ENCODE measurements at regions not wholly inside any gene's neighbourhood (a gene's known extent, or its start where the extent isn't known, plus 50 kb on each side); places are given as distances from the start of the nearest gene placed in this dataset.

DNA sequence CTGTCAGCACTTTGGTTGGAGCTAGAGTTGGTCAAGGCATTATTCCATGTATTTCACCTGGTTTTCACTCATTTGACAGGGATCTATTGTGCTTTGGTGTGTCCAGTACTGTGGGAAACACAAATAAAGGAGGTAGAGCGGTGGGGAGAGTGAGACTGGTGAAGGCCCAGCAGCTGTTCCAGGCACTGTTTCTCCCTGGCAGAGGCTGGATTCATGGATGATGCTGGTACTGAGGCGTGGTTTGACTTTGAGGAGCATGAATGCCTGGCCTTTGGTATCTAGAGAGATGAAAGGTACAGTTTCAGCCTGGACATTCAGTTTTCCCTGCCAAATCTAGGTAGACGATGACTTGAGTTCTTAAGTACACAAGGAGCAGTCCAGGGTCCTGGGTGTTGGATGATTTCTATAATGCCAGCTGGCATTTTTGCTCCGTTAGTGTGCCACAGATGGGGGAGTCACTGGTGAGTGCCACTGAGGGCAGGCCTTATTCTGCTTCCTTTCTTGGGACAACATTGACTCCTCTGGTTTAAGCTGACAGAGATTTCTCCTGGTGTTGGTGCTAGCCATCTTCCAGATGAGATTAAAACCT lies 162.2 kb upstream of the BMPER start:
- Mint-ChIP-seq H3K27ac (peak overlapping the region; percentile 35 to 70), H3K27me3 (no peaks in the 10 kb centered on the region), H3K4me1 (ENCODE audit: low read depth in 2 of 2) (peaks cover 25 to 40% of the 10 kb centered on the region in 2 donors), H3K36me3 (no peaks in the 10 kb centered on the region), H3K9me3 (no peaks in the 10 kb centered on the region), H3K4me3 (no peak overlapping the region)
- DNase-seq (ENCODE audit: low spot score), result no peak
- peak in 1 of 2 donors; percentile 13 for ATAC-seq

DNA sequence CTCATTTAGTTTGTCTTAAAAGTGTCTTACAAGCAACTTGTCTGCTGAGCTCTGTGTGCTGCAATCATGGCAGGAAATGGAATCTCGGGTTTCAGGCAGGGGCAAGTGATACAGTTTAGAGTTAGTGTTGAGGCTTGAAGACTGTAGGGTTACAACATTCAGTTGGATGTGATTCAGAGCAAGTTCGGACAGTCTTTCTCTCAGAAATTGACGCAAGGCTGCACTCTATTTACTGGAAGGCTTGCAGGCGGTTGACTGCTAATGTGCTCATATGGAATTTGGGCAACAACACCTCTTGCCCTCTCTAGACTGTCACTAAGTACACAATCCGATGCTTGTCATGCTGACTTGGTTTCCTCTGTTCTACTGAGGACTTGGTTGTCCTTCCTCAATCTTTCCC lies 161.7 kb upstream of the BMPER start:
- no peaks in the 10 kb centered on the region for H3K9me3 Mint-ChIP-seq
- peaks cover 22 to 35% of the 10 kb centered on the region in 2 donors for H3K4me1 Mint-ChIP-seq (ENCODE audit: low read depth in 2 of 2)
- ATAC-seq, result peak; percentile 48 to 66
- H3K4me3 Mint-ChIP-seq, result peak overlapping the region; percentile 36
- H3K27me3 Mint-ChIP-seq, result peaks cover 0 to under 1% of the 10 kb centered on the region in 2 donors
- no peak for DNase-seq (ENCODE audit: low spot score)
- peak overlapping the region; percentile 30 to 35 for H3K27ac Mint-ChIP-seq
- H3K36me3 Mint-ChIP-seq, result no peaks in the 10 kb centered on the region

DNA sequence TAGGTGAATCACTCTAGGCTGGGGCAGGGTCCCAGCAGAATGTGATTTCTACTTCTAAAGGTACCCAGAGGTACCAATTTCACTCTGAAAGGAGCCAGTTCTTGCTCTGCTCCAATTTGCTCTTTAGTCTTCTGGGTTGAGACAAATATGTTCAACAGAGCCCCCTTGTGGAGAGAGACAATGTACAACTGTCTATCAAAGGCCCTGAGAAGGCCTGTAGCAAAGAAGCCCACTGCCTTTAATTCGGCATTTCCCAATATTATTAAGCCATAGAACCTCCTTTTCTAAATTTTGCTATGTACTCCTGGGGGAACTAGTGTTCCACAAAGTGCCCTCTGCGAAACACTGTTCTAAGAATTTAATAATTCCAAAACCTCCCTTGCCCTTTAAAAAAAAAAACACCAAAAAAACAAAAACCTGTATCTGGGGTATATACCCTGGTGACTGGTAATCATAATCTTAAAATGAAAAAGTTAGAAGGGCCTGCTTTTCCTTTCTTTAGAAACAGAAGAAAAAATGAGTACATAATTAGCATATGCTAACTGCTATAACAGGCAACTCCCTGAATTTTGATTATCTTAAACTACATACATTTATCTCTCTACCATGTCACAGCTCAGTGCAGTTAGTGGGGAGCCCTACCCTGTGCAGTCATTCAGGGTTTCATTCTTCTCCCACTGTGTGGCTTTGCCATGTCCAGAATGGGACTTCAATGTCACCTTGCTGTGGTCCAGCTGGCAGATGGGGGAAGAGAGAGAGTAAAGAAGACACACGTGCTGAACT lies 160.9 kb upstream of the BMPER start:
- DNase-seq (ENCODE audit: low spot score) (no peak), ATAC-seq (peak in 1 of 2 donors; percentile 62)
- H3K27me3 Mint-ChIP-seq, result peaks cover 0 to 3% of the 10 kb centered on the region in 2 donors
- H3K4me3 Mint-ChIP-seq, result no peak overlapping the region
- peaks cover 22 to 29% of the 10 kb centered on the region in 2 donors for H3K4me1 Mint-ChIP-seq (ENCODE audit: low read depth in 2 of 2)
- H3K27ac Mint-ChIP-seq, result peak overlapping the region; percentile 30 to 35
- no peaks in the 10 kb centered on the region for H3K36me3 Mint-ChIP-seq
- H3K9me3 Mint-ChIP-seq, result no peaks in the 10 kb centered on the region

GRCh38 chr7:33745934-33746333 lies 159.4 kb upstream of the BMPER start:
- Mint-ChIP-seq H3K4me3 (no peak overlapping the region), H3K36me3 (no peaks in the 10 kb centered on the region), H3K9me3 (no peaks in the 10 kb centered on the region), H3K4me1 (ENCODE audit: low read depth in 2 of 2) (peaks cover 22 to 33% of the 10 kb centered on the region in 2 donors), H3K27me3 (peaks cover 0 to 3% of the 10 kb centered on the region in 2 donors), H3K27ac (no peak overlapping the region)
- no peak for DNase-seq (ENCODE audit: low spot score)
- no peak for ATAC-seq

DNA sequence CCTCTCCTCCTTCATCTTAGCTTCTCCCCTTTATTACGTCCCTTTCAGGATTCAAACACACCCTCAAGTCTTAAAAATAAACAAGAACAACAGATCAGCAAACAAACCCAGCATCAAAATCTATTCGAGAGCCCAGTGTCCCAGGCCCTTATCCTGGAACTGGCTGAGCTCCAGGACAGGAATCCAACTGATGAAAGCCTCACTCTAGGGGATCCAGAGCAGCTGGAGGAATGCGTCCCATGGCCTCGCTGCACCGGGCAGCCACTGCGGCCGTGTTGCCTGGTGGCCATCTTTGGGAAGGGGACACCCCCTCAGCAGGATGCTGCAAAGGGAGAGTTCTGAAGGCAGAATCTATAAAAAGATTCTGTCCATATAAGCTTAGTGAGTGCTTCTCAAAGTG lies 156.5 kb upstream of the BMPER start:
- Mint-ChIP-seq H3K4me3 (no peak overlapping the region), H3K9me3 (no peaks in the 10 kb centered on the region), H3K27ac (no peak overlapping the region), H3K4me1 (ENCODE audit: low read depth in 2 of 2) (peaks cover 3 to 16% of the 10 kb centered on the region in 2 donors), H3K27me3 (peaks cover 0 to 3% of the 10 kb centered on the region in 2 donors), H3K36me3 (no peaks in the 10 kb centered on the region)
- ATAC-seq (no peak), DNase-seq (ENCODE audit: low spot score) (no peak)

DNA sequence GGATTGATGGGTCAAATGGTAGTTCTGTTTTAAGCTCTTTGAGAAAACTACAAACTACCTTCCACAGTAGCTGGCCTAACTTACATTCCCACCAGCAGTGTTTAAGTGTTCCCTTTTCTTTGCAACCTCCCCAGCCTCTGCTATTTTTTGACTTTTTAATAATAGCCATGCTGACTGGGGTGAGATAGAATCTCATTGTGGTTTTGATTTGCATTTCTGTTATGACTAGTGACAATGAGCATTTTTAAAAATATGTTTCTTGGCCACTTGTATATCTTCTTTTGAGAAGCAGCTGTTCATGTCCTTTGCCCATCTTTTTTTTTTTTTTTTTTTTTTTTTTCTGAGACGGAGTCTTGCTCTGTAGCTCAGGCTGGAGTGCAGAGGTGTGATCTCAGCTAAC lies 155.2 kb upstream of the BMPER start:
- Mint-ChIP-seq H3K36me3 (no peaks in the 10 kb centered on the region), H3K4me1 (ENCODE audit: low read depth in 2 of 2) (peaks cover 0 to 11% of the 10 kb centered on the region in 2 donors), H3K27me3 (peaks cover 0 to 3% of the 10 kb centered on the region in 2 donors), H3K27ac (no peak overlapping the region), H3K4me3 (no peak overlapping the region), H3K9me3 (no peaks in the 10 kb centered on the region)
- DNase-seq (ENCODE audit: low spot score) (no peak), ATAC-seq (no peak)

DNA sequence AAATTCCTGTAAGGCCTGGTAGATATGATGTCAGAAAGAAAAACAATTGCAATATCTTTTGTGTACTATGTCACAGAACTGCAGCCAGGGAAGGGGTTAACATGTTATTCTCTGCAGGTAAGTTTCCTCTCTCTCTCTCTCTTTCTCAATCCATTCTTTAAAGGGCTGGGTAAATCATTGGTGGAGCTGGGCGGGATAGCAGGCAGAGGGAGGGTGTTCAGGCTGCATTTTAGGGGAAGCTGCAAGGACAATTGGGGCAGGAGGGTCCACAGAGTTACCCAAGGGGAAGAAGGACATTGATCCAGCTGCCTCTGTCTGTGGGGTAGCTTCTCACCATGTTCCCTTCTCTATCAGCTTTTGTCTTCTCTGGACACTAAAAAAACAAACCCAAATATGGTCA lies 153.9 kb upstream of the BMPER start:
- DNase-seq (ENCODE audit: low spot score) (no peak), ATAC-seq (no peak)
- Mint-ChIP-seq H3K4me1 (ENCODE audit: low read depth in 2 of 2) (peaks cover 0 to 11% of the 10 kb centered on the region in 2 donors), H3K27ac (no peak overlapping the region), H3K36me3 (no peaks in the 10 kb centered on the region), H3K27me3 (peaks cover 0 to 3% of the 10 kb centered on the region in 2 donors), H3K9me3 (no peaks in the 10 kb centered on the region), H3K4me3 (no peak overlapping the region)

- Mint-ChIP-seq H3K36me3 (no peaks in the 10 kb centered on the region), H3K27ac (no peak overlapping the region)
These were observed 151.3 kb upstream of the BMPER start for GRCh38 chr7:33753881-33754525.

GRCh38 chr7:33754933-33755928 lies 150.1 kb upstream of the BMPER start:
- ATAC-seq (no peak), DNase-seq (ENCODE audit: low spot score) (no peak)
- Mint-ChIP-seq H3K4me1 (ENCODE audit: low read depth in 2 of 2) (peaks cover 0 to 11% of the 10 kb centered on the region in 2 donors), H3K4me3 (no peak overlapping the region), H3K27me3 (no peaks in the 10 kb centered on the region), H3K9me3 (no peaks in the 10 kb centered on the region), H3K27ac (no peak overlapping the region), H3K36me3 (no peaks in the 10 kb centered on the region)

More at GRCh38 chr7:33753881-33754525, 151.3 kb upstream of the BMPER start:
- peaks cover 0 to 11% of the 10 kb centered on the region in 2 donors for H3K4me1 Mint-ChIP-seq (ENCODE audit: low read depth in 2 of 2)
- no peak for DNase-seq (ENCODE audit: low spot score)
- no peaks in the 10 kb centered on the region for H3K9me3 Mint-ChIP-seq
- no peak for ATAC-seq
- H3K4me3 Mint-ChIP-seq, result no peak overlapping the region
- no peaks in the 10 kb centered on the region for H3K27me3 Mint-ChIP-seq

- DNase-seq (ENCODE audit: low spot score), result no peak
- Mint-ChIP-seq H3K4me1 (ENCODE audit: low read depth in 2 of 2) (peaks cover 0 to 4% of the 10 kb centered on the region in 2 donors), H3K4me3 (no peak overlapping the region)
These were observed 148.3 kb upstream of the BMPER start for GRCh38 chr7:33757050-33757449.

DNA sequence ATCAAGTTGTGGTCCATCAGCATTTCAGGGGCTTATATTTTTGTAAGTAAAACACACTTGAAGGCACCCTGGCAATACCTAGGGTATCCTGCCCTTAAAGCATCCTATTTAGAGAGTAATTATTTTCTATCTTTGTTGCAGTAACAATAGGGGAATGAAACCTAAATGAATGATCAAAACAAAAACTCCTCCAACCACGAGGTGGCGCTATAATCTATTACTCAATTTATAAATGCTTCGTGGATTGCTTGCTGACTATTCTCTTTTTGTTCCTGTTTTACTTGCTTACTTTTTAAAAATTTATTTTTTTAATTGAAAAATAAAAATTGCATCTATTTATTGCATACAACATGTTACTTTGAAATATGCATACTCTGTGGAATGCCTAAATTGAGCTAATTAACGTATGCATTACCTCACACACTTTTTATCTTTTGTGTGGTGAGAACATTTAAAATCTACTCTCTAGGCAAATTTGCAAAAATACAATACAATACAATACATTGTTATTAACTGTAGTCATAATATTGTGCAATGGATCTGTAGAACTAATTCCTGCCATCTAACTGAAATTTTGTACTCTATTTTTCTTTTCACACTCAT lies 147.7 kb upstream of the BMPER start:
- H3K36me3 Mint-ChIP-seq, result no peaks in the 10 kb centered on the region

More at GRCh38 chr7:33757050-33757449, 148.3 kb upstream of the BMPER start:
- no peak for ATAC-seq
- Mint-ChIP-seq H3K9me3 (no peaks in the 10 kb centered on the region), H3K27me3 (no peaks in the 10 kb centered on the region), H3K36me3 (no peaks in the 10 kb centered on the region), H3K27ac (no peak overlapping the region)

GRCh38 chr7:33760146-33760545 lies 145.2 kb upstream of the BMPER start:
- H3K9me3 Mint-ChIP-seq, result no peaks in the 10 kb centered on the region
- H3K27ac Mint-ChIP-seq, result no peak overlapping the region
- H3K36me3 Mint-ChIP-seq, result no peaks in the 10 kb centered on the region
- no peaks in the 10 kb centered on the region for H3K27me3 Mint-ChIP-seq
- H3K4me3 Mint-ChIP-seq, result no peak overlapping the region
- H3K4me1 Mint-ChIP-seq (ENCODE audit: low read depth in 2 of 2), result peaks cover 0 to 4% of the 10 kb centered on the region in 2 donors
- ATAC-seq, result no peak
- DNase-seq (ENCODE audit: low spot score), result no peak

More for the DNA sequence above, 147.7 kb upstream of the BMPER start:
- DNase-seq (ENCODE audit: low spot score) (no peak), ATAC-seq (no peak)
- Mint-ChIP-seq H3K4me1 (ENCODE audit: low read depth in 2 of 2) (peaks cover 0 to 4% of the 10 kb centered on the region in 2 donors), H3K9me3 (no peaks in the 10 kb centered on the region), H3K4me3 (no peak overlapping the region), H3K27ac (no peak overlapping the region), H3K27me3 (no peaks in the 10 kb centered on the region)

GRCh38 chr7:33760834-33761233 lies 144.5 kb upstream of the BMPER start:
- no peaks in the 10 kb centered on the region for H3K27me3 Mint-ChIP-seq
- DNase-seq (ENCODE audit: low spot score), result no peak
- no peaks in the 10 kb centered on the region for H3K9me3 Mint-ChIP-seq
- no peak for ATAC-seq
- no peak overlapping the region for H3K27ac Mint-ChIP-seq
- H3K4me3 Mint-ChIP-seq, result no peak overlapping the region
- peaks cover 0 to 4% of the 10 kb centered on the region in 2 donors for H3K4me1 Mint-ChIP-seq (ENCODE audit: low read depth in 2 of 2)
- no peaks in the 10 kb centered on the region for H3K36me3 Mint-ChIP-seq
